GM23338 (cell line): ENCODE measurements at regions not wholly inside any gene's neighbourhood (a gene's known extent, or its start where the extent isn't known, plus 50 kb on each side); places are given as distances from the start of the nearest gene placed in this dataset.

Source experiments
- ATAC-seq: fragments of 200-7000 bp; cut with Tn5 transposase; 3 replicates; pipeline ENCODE4 v1.9.1; 2020
- DNase-seq: peaks from one replicate; pipeline ENCODE4 v3.0.0-alpha.2; 2015; ENCODE audit warnings: low spot score
- H2AFZ ChIP-seq: fragments of 200-600 bp; sonication (generic); 2 replicates; pipeline ENCODE4 v1.8.0; 2016; ENCODE audit warnings: antibody characterized with exemption, mild to moderate bottlenecking, moderate library complexity
- H3F3A ChIP-seq: fragments of 200-600 bp; sonication (generic); replicated peaks from 2 replicates; pipeline ENCODE4 v1.8.0; 2017; ENCODE audit warnings: antibody characterized with exemption, mixed run types, low read depth
- H3K27ac ChIP-seq: fragments of 200-600 bp; sonication (generic); 2 replicates; pipeline ENCODE4 v1.6.1; 2016; ENCODE audit warnings: low read depth
- H3K27me3 ChIP-seq: fragments of 200-600 bp; sonication (generic); 2 replicates; pipeline ENCODE4 v1.8.0; 2016; ENCODE audit warnings: mild to moderate bottlenecking, mixed run types, moderate library complexity; ENCODE audit not compliant: insufficient read depth
- H3K36me3 ChIP-seq: fragments of 200-600 bp; sonication (generic); 2 replicates; pipeline ENCODE4 v1.8.0; 2016; ENCODE audit warnings: mild to moderate bottlenecking; ENCODE audit not compliant: insufficient read depth
- H3K4me1 ChIP-seq: fragments of 200-600 bp; sonication (generic); 2 replicates; pipeline ENCODE4 v1.8.0; 2016; ENCODE audit warnings: mild to moderate bottlenecking, moderate library complexity; ENCODE audit not compliant: insufficient read depth
- H3K4me2 ChIP-seq: fragments of 200-600 bp; sonication (generic); 2 replicates; pipeline ENCODE4 v1.7.1; 2017; ENCODE audit warnings: mixed run types
- H3K4me3 ChIP-seq: fragments of 200-600 bp; sonication (generic); 2 replicates; pipeline ENCODE4 v1.6.1; 2016; ENCODE audit warnings: mixed run types
- H3K79me2 ChIP-seq: fragments of 200-600 bp; sonication (generic); replicated peaks from 2 replicates; pipeline ENCODE4 v1.8.0; 2017; ENCODE audit warnings: mild to moderate bottlenecking; ENCODE audit not compliant: insufficient read depth
- H3K9me2 ChIP-seq: fragments of 200-600 bp; sonication (generic); 2 replicates; pipeline ENCODE4 v1.8.0; 2017; ENCODE audit not compliant: insufficient read depth
- H4K20me1 ChIP-seq: fragments of 200-600 bp; sonication (generic); replicated peaks from 2 replicates; pipeline ENCODE4 v1.8.0; 2017; ENCODE audit warnings: mild to moderate bottlenecking; ENCODE audit not compliant: insufficient read depth
- H3K27ac Mint-ChIP-seq: 2 replicates; pipeline ENCODE4 v1.8.0; 2020; ENCODE audit warnings: inconsistent platforms, mild to moderate bottlenecking, moderate library complexity, mixed read lengths
- H3K27me3 Mint-ChIP-seq: 3 replicates; pipeline ENCODE4 v1.8.0; 2022; ENCODE audit warnings: low read depth, mild to moderate bottlenecking, moderate library complexity, mixed read lengths, inconsistent platforms; ENCODE audit not compliant: insufficient read depth, poor library complexity
- H3K36me3 Mint-ChIP-seq: 3 replicates; pipeline ENCODE4 v1.8.0; 2021; ENCODE audit warnings: low read depth, mild to moderate bottlenecking, inconsistent platforms, moderate library complexity, mixed read lengths
- H3K4me1 Mint-ChIP-seq: 3 replicates; pipeline ENCODE4 v1.8.0; 2020; ENCODE audit warnings: mild to moderate bottlenecking, inconsistent platforms, mixed read lengths
- H3K4me3 Mint-ChIP-seq: 3 replicates; pipeline ENCODE4 v1.8.0; 2021; ENCODE audit warnings: moderate library complexity, mild to moderate bottlenecking, inconsistent platforms, mixed read lengths
- H3K9me3 Mint-ChIP-seq: 3 replicates; pipeline ENCODE4 v1.8.0; 2020; ENCODE audit warnings: moderate library complexity, mild to moderate bottlenecking, inconsistent platforms, mixed read lengths
- CREB1 ChIP-seq: fragments of 250-450 bp; sonication (Bioruptor Pico); IDR thresholded peaks from 2 replicates; pipeline ENCODE4 v1.5.0; 2020; ENCODE audit warnings: low read depth, mild to moderate bottlenecking, moderate library complexity
- EZH2 ChIP-seq: fragments of 200-600 bp; sonication (generic); IDR thresholded peaks from one replicate; pipeline ENCODE4 v1.8.0; 2017; ENCODE audit warnings: antibody characterized with exemption, mild to moderate bottlenecking, low read depth; ENCODE audit not compliant: unreplicated experiment
- JUNB ChIP-seq: IDR thresholded peaks from one replicate; pipeline ENCODE4 v1.6.1; 2016; ENCODE audit warnings: antibody characterized with exemption; ENCODE audit not compliant: unreplicated experiment
- NANOG ChIP-seq: IDR thresholded peaks from 2 replicates; pipeline ENCODE4 v1.6.1; 2016; ENCODE audit warnings: antibody characterized with exemption, borderline replicate concordance
- STAT1 ChIP-seq: IDR thresholded peaks from one replicate; pipeline ENCODE4 v1.6.1; 2016; ENCODE audit warnings: antibody characterized with exemption; ENCODE audit not compliant: unreplicated experiment
- ZNF114 ChIP-seq: fragments of 250-450 bp; sonication (Bioruptor Pico); IDR thresholded peaks from 2 replicates; pipeline ENCODE4 v1.5.0; 2020; ENCODE audit warnings: mild to moderate bottlenecking, moderate library complexity
- ZNF331 ChIP-seq: fragments of 250-450 bp; sonication (Bioruptor Pico); IDR thresholded peaks from 2 replicates; pipeline ENCODE4 v1.5.0; 2020; ENCODE audit warnings: low read depth, mild to moderate bottlenecking, moderate library complexity
- TF ChIP-seq, protein P1 (sequence below): IDR thresholded peaks from one replicate; pipeline ENCODE4 v1.6.1; 2018; ENCODE audit warnings: antibody characterized with exemption; ENCODE audit not compliant: unreplicated experiment
- TF ChIP-seq, protein P2 (sequence below): IDR thresholded peaks from 2 replicates; pipeline ENCODE4 v1.6.1; 2016; ENCODE audit warnings: antibody characterized with exemption
- TF ChIP-seq, protein P3 (sequence below), 2 experiments: fragments of 200-600 bp in 1 of 2; sonication (generic) in 1 of 2; conservative IDR thresholded peaks; 2 replicates each; pipeline versions ENCODE4 v1.5.1 to v1.6.1; 2016 to 2017; ENCODE audit warnings: antibody characterized with exemption in 2 of 2, low read depth in 2 of 2, mild to moderate bottlenecking in 2 of 2, moderate library complexity in 1 of 2

DNA sequence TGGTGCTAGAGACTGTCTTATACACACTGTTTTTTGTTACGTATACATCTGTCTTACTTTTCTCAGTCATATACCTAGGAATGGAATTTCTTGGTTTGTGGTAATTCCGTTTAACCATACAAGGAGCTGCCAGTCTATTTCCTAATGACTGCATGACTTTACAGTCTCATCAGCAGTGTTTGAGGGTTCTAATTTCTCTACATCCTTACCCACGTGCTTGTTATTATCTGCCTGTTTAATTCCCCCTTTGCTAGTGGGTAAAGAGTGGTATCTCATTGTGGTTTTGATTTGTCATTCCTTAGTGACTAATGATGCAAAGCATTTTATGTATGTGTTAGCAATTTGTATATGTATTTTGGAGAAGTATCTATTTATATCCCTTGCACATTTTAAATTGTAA, 1008.0 kb downstream of the FAM181B start (continued):
- TF ChIP-seq, protein P1, sequence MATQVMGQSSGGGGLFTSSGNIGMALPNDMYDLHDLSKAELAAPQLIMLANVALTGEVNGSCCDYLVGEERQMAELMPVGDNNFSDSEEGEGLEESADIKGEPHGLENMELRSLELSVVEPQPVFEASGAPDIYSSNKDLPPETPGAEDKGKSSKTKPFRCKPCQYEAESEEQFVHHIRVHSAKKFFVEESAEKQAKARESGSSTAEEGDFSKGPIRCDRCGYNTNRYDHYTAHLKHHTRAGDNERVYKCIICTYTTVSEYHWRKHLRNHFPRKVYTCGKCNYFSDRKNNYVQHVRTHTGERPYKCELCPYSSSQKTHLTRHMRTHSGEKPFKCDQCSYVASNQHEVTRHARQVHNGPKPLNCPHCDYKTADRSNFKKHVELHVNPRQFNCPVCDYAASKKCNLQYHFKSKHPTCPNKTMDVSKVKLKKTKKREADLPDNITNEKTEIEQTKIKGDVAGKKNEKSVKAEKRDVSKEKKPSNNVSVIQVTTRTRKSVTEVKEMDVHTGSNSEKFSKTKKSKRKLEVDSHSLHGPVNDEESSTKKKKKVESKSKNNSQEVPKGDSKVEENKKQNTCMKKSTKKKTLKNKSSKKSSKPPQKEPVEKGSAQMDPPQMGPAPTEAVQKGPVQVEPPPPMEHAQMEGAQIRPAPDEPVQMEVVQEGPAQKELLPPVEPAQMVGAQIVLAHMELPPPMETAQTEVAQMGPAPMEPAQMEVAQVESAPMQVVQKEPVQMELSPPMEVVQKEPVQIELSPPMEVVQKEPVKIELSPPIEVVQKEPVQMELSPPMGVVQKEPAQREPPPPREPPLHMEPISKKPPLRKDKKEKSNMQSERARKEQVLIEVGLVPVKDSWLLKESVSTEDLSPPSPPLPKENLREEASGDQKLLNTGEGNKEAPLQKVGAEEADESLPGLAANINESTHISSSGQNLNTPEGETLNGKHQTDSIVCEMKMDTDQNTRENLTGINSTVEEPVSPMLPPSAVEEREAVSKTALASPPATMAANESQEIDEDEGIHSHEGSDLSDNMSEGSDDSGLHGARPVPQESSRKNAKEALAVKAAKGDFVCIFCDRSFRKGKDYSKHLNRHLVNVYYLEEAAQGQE = no peak
- TF ChIP-seq JUNB = no peak
- no peak for TF ChIP-seq STAT1

DNA sequence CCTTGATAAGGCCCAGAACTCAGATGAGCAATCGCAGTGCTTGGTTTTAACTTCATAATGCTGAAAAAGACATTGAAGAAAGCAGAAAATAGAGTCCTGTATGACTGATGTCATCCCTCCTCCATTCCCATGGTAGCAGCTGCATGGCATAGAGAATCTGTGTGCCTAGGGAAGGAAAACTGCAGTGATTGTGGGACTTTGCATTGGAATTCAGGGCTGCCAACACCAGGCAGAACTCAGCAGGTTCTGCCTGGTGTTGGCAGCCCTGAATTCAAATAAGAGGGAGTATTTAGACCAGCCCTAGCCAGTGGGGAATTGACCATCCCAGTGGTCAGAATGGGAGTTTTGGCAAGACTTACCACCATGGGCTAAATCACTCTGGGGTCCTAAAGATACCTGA, 1016.0 kb downstream of the FAM181B start:
- no peak overlapping the region for H3K27ac Mint-ChIP-seq
- H3K27me3 ChIP-seq = no peaks in the 10 kb centered on the region
- H3K27me3 Mint-ChIP-seq = no peaks in the 10 kb centered on the region
- no peak overlapping the region for H3K4me3 Mint-ChIP-seq
- H3K4me1 ChIP-seq = no peaks in the 10 kb centered on the region
- no peak overlapping the region for H3K27ac ChIP-seq
- no peaks in the 10 kb centered on the region for H3K36me3 ChIP-seq
- H3F3A ChIP-seq = no peaks in the 10 kb centered on the region
- H3K9me3 Mint-ChIP-seq = no peaks in the 10 kb centered on the region
- H3K79me2 ChIP-seq = no peaks in the 10 kb centered on the region
- no peaks in the 10 kb centered on the region for H3K36me3 Mint-ChIP-seq
- H4K20me1 ChIP-seq = no peaks in the 10 kb centered on the region
- H3K9me2 ChIP-seq = no peaks in the 10 kb centered on the region
- TF ChIP-seq JUNB = no peak
- no peak for TF ChIP-seq NANOG
- no peak for TF ChIP-seq ZNF331
- TF ChIP-seq CREB1 (CRISPR knock-in tag) = no peak
- no peak for TF ChIP-seq ZNF114 (CRISPR knock-in tag)
- TF ChIP-seq, protein P2, sequence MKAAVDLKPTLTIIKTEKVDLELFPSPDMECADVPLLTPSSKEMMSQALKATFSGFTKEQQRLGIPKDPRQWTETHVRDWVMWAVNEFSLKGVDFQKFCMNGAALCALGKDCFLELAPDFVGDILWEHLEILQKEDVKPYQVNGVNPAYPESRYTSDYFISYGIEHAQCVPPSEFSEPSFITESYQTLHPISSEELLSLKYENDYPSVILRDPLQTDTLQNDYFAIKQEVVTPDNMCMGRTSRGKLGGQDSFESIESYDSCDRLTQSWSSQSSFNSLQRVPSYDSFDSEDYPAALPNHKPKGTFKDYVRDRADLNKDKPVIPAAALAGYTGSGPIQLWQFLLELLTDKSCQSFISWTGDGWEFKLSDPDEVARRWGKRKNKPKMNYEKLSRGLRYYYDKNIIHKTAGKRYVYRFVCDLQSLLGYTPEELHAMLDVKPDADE = no peak
- TF ChIP-seq, protein P3, sequence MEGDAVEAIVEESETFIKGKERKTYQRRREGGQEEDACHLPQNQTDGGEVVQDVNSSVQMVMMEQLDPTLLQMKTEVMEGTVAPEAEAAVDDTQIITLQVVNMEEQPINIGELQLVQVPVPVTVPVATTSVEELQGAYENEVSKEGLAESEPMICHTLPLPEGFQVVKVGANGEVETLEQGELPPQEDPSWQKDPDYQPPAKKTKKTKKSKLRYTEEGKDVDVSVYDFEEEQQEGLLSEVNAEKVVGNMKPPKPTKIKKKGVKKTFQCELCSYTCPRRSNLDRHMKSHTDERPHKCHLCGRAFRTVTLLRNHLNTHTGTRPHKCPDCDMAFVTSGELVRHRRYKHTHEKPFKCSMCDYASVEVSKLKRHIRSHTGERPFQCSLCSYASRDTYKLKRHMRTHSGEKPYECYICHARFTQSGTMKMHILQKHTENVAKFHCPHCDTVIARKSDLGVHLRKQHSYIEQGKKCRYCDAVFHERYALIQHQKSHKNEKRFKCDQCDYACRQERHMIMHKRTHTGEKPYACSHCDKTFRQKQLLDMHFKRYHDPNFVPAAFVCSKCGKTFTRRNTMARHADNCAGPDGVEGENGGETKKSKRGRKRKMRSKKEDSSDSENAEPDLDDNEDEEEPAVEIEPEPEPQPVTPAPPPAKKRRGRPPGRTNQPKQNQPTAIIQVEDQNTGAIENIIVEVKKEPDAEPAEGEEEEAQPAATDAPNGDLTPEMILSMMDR (conservative IDR thresholded peaks at IDR 0.05; ENCODE audit: low read depth in 2 of 2) = no peak
- TF ChIP-seq EZH2 = no peak
- TF ChIP-seq STAT1 = no peak
- H3K4me1 Mint-ChIP-seq = no peaks in the 10 kb centered on the region
- ATAC-seq (no peak), DNase-seq (no peak)
- no peak overlapping the region for H2AFZ ChIP-seq
- H3K4me2 ChIP-seq = no peak overlapping the region
- H3K4me3 ChIP-seq = no peak overlapping the region
